ENCODE measurements at regions not wholly inside any gene's neighbourhood (a gene's known extent, or its start where the extent isn't known, plus 50 kb on each side); places are given as distances from the start of the nearest gene placed in this dataset.

DNA sequence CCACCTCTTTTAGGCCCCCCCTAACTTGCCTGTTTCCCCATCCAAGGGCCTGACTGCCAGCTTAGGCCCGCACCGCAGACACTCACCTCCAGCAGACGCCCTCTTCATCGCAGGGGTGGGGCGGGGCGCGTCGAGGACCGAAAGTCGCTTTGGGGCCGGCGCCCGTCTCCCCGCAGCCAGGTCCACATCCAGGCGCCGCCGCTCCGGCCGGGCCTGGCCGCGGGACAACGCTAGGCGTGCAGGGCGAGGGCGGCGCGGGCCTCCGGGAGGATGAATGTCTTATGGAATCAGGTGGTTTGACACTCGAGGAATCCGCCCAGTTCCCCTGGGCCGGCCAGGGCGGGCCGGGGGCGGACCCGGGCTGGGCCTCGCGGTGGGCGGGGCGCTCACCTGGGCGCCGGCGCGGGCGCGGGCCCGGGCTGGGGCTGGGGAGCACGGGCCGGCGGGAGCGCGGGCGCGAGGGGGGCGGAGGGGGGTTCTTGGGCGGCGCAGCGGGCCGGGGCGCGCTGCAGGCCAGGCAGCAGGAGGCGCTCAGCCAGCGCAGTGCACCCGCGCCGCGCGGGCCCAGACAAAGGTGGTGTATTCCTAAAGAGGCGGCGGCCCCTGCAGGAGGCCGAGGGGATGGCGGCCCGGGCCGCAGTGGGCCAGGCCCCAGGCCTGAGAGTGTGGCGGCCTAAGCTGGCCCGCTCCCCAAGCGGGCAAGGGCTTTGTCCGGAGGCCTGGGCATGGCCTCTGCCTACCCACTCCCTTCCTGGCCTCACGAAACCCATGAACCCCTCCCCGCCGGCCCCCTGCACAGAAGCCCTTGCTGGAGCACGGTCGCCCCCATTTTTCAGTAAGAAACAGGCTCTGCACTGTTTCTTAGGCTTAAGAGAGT is 177.6 kb downstream of the IGLL1 start (continued):
- TF ChIP-seq CC2D1A (IDR thresholded peaks at IDR 0.05) (no peak), TCF7 (IDR thresholded peaks at IDR 0.05; ENCODE audit: borderline replicate concordance) (no peak), ZNF785 (CRISPR knock-in tag; IDR thresholded peaks at IDR 0.05) (no peak), ZNF436 (CRISPR knock-in tag; IDR thresholded peaks at IDR 0.05) (no peak), NCOA2 (IDR thresholded peaks at IDR 0.05; ENCODE audit: partially characterized antibody in 2 of 2) (no peak), CHCHD3 (CRISPR knock-in tag; IDR thresholded peaks at IDR 0.05) (no peak), ZNF121 (CRISPR knock-in tag; conservative IDR thresholded peaks at IDR 0.05) (no peak), SIN3B (IDR thresholded peaks at IDR 0.05; ENCODE audit: low read depth) (no peak), MAFK (IDR thresholded peaks at IDR 0.05; ENCODE audit: low read length) (no peak), HNRNPL (IDR thresholded peaks at IDR 0.05; ENCODE audit: low read depth, low read length) (no peak), HIVEP1 (CRISPR knock-in tag; IDR thresholded peaks at IDR 0.05) (no peak), ZFP1 (CRISPR knock-in tag; IDR thresholded peaks at IDR 0.05) (no peak)
- TF ChIP-seq, protein P1, sequence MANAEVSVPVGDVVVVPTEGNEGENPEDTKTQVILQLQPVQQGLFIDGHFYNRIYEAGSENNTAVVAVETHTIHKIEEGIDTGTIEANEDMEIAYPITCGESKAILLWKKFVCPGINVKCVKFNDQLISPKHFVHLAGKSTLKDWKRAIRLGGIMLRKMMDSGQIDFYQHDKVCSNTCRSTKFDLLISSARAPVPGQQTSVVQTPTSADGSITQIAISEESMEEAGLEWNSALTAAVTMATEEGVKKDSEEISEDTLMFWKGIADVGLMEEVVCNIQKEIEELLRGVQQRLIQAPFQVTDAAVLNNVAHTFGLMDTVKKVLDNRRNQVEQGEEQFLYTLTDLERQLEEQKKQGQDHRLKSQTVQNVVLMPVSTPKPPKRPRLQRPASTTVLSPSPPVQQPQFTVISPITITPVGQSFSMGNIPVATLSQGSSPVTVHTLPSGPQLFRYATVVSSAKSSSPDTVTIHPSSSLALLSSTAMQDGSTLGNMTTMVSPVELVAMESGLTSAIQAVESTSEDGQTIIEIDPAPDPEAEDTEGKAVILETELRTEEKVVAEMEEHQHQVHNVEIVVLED (CRISPR knock-in tag; IDR thresholded peaks at IDR 0.05), result no peak
- TF ChIP-seq, protein P2, sequence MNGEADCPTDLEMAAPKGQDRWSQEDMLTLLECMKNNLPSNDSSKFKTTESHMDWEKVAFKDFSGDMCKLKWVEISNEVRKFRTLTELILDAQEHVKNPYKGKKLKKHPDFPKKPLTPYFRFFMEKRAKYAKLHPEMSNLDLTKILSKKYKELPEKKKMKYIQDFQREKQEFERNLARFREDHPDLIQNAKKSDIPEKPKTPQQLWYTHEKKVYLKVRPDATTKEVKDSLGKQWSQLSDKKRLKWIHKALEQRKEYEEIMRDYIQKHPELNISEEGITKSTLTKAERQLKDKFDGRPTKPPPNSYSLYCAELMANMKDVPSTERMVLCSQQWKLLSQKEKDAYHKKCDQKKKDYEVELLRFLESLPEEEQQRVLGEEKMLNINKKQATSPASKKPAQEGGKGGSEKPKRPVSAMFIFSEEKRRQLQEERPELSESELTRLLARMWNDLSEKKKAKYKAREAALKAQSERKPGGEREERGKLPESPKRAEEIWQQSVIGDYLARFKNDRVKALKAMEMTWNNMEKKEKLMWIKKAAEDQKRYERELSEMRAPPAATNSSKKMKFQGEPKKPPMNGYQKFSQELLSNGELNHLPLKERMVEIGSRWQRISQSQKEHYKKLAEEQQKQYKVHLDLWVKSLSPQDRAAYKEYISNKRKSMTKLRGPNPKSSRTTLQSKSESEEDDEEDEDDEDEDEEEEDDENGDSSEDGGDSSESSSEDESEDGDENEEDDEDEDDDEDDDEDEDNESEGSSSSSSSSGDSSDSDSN (IDR thresholded peaks at IDR 0.05; ENCODE audit: borderline replicate concordance in 1 of 2, low read depth in 2 of 2, low read length in 2 of 2), result 0 out of 4 replicates have a peak, but pooled peaks have one; percentile 15 to 39
- TF ChIP-seq, protein P3, sequence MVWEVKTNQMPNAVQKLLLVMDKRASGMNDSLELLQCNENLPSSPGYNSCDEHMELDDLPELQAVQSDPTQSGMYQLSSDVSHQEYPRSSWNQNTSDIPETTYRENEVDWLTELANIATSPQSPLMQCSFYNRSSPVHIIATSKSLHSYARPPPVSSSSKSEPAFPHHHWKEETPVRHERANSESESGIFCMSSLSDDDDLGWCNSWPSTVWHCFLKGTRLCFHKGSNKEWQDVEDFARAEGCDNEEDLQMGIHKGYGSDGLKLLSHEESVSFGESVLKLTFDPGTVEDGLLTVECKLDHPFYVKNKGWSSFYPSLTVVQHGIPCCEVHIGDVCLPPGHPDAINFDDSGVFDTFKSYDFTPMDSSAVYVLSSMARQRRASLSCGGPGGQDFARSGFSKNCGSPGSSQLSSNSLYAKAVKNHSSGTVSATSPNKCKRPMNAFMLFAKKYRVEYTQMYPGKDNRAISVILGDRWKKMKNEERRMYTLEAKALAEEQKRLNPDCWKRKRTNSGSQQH (CRISPR knock-in tag; IDR thresholded peaks at IDR 0.05), result no peak
- TF ChIP-seq, protein P4, sequence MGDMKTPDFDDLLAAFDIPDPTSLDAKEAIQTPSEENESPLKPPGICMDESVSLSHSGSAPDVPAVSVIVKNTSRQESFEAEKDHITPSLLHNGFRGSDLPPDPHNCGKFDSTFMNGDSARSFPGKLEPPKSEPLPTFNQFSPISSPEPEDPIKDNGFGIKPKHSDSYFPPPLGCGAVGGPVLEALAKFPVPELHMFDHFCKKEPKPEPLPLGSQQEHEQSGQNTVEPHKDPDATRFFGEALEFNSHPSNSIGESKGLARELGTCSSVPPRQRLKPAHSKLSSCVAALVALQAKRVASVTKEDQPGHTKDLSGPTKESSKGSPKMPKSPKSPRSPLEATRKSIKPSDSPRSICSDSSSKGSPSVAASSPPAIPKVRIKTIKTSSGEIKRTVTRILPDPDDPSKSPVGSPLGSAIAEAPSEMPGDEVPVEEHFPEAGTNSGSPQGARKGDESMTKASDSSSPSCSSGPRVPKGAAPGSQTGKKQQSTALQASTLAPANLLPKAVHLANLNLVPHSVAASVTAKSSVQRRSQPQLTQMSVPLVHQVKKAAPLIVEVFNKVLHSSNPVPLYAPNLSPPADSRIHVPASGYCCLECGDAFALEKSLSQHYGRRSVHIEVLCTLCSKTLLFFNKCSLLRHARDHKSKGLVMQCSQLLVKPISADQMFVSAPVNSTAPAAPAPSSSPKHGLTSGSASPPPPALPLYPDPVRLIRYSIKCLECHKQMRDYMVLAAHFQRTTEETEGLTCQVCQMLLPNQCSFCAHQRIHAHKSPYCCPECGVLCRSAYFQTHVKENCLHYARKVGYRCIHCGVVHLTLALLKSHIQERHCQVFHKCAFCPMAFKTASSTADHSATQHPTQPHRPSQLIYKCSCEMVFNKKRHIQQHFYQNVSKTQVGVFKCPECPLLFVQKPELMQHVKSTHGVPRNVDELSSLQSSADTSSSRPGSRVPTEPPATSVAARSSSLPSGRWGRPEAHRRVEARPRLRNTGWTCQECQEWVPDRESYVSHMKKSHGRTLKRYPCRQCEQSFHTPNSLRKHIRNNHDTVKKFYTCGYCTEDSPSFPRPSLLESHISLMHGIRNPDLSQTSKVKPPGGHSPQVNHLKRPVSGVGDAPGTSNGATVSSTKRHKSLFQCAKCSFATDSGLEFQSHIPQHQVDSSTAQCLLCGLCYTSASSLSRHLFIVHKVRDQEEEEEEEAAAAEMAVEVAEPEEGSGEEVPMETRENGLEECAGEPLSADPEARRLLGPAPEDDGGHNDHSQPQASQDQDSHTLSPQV (IDR thresholded peaks at IDR 0.05), result peak; percentile 40; the same call in 1 of the 2 replicates
- TF ChIP-seq, protein P5, sequence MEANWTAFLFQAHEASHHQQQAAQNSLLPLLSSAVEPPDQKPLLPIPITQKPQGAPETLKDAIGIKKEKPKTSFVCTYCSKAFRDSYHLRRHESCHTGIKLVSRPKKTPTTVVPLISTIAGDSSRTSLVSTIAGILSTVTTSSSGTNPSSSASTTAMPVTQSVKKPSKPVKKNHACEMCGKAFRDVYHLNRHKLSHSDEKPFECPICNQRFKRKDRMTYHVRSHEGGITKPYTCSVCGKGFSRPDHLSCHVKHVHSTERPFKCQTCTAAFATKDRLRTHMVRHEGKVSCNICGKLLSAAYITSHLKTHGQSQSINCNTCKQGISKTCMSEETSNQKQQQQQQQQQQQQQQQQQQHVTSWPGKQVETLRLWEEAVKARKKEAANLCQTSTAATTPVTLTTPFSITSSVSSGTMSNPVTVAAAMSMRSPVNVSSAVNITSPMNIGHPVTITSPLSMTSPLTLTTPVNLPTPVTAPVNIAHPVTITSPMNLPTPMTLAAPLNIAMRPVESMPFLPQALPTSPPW (CRISPR knock-in tag; IDR thresholded peaks at IDR 0.05), result peak; percentile 96

Data from K562 (cell line).